Nephron progenitor cell (in vitro differentiated cells): ENCODE measurements at regions not wholly inside any gene's neighbourhood (a gene's known extent, or its start where the extent isn't known, plus 50 kb on each side); places are given as distances from the start of the nearest gene placed in this dataset.

Experiments used
- DNase-seq: peaks from one replicate; pipeline ENCODE4 v3.0.0; 2021
- H3K27ac Mint-ChIP-seq: 2 replicates; pipeline ENCODE4 v1.8.0; 2021; ENCODE audit warnings: mild to moderate bottlenecking, moderate library complexity, mixed read lengths
- H3K27me3 Mint-ChIP-seq: 2 replicates; pipeline ENCODE4 v1.8.0; 2021; ENCODE audit warnings: mild to moderate bottlenecking, low read depth, mixed read lengths; ENCODE audit not compliant: poor library complexity
- H3K36me3 Mint-ChIP-seq: 2 replicates; pipeline ENCODE4 v1.8.0; 2021; ENCODE audit warnings: low read depth, mixed read lengths
- H3K4me1 Mint-ChIP-seq: 2 replicates; pipeline ENCODE4 v1.8.0; 2021; ENCODE audit warnings: mixed read lengths
- H3K4me3 Mint-ChIP-seq: 2 replicates; pipeline ENCODE4 v1.8.0; 2021; ENCODE audit warnings: mild to moderate bottlenecking, moderate library complexity, mixed read lengths
- H3K9me3 Mint-ChIP-seq: 2 replicates; pipeline ENCODE4 v1.8.0; 2021; ENCODE audit warnings: mild to moderate bottlenecking, moderate library complexity, mixed read lengths
- TF ChIP-seq, protein P1 (sequence below): fragments of 200-600 bp; sonication (generic); IDR thresholded peaks from 2 replicates; pipeline ENCODE4 v1.5.0; 2021; ENCODE audit warnings: antibody characterized with exemption

- Mint-ChIP-seq H3K36me3 (no peaks in the 10 kb centered on the region), H3K4me1 (peaks cover 25% of the 10 kb centered on the region), H3K27ac (no peak overlapping the region), H3K9me3 (no peaks in the 10 kb centered on the region), H3K4me3 (no peak overlapping the region), H3K27me3 (peaks cover 22% of the 10 kb centered on the region)
- TF ChIP-seq, protein P1, sequence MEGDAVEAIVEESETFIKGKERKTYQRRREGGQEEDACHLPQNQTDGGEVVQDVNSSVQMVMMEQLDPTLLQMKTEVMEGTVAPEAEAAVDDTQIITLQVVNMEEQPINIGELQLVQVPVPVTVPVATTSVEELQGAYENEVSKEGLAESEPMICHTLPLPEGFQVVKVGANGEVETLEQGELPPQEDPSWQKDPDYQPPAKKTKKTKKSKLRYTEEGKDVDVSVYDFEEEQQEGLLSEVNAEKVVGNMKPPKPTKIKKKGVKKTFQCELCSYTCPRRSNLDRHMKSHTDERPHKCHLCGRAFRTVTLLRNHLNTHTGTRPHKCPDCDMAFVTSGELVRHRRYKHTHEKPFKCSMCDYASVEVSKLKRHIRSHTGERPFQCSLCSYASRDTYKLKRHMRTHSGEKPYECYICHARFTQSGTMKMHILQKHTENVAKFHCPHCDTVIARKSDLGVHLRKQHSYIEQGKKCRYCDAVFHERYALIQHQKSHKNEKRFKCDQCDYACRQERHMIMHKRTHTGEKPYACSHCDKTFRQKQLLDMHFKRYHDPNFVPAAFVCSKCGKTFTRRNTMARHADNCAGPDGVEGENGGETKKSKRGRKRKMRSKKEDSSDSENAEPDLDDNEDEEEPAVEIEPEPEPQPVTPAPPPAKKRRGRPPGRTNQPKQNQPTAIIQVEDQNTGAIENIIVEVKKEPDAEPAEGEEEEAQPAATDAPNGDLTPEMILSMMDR: no peak
- no peak for DNase-seq
These were observed 72.6 kb upstream of the ZMIZ1 start for GRCh38 chr10:78995987-78996791.

GRCh38 chr10:78996792-78997129 is 72.0 kb upstream of the ZMIZ1 start:
- peaks cover 23% of the 10 kb centered on the region for H3K27me3 Mint-ChIP-seq
- no peak for DNase-seq
- H3K4me3 Mint-ChIP-seq: no peak overlapping the region
- H3K4me1 Mint-ChIP-seq: peaks cover 25% of the 10 kb centered on the region
- no peaks in the 10 kb centered on the region for H3K9me3 Mint-ChIP-seq
- no peak overlapping the region for H3K27ac Mint-ChIP-seq
- H3K36me3 Mint-ChIP-seq: no peaks in the 10 kb centered on the region
- TF ChIP-seq, protein P1: no peak

DNA sequence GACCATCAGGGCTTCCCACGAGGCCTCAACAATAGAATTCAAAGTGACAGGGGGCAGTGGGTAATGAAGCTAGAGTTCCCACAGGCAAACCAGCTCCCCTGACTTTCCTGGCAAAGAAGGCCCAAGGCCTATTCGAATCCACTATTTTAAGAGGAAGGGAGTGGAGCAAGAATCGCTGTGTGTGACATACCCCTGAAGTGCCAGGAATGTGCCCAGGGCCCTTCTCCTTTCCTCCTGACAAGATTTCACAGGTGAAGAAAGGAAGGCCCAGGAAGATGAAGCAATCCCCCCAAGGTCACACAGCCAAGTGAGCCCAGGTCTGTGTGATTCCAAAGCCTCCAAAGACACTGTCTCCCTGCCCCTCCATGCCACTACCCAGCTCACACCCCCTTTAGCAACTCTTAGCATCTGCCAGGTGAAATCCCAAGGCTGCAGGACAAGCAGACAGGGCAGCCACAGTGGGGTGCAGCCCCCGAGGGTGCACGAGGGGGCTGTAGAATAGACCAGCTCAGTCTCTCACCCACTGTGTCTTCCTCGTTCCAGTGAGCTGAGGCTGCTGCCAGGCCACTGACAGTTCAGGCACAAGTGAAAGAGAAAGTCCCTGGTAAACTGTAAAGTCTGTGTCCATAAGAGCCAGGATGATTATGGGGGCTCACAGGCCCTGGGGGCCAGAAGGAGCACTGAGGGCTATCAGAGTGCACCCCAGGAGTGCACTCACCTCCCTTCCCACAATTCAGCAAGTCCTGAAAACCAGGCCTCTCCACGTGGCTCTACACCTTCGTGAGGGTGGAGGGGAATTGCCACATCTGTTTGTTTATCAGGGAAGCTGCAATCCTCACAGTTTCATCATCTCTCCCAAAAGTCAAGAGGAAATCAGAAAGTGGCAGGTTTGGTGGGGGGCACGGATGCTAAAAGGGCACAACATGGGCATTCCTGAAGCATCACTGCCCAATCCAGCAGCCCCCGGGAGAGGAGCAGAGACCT is 70.8 kb upstream of the ZMIZ1 start:
- TF ChIP-seq, protein P1: no peak
- no peak overlapping the region for H3K4me3 Mint-ChIP-seq
- no peak for DNase-seq
- peaks cover 18% of the 10 kb centered on the region for H3K4me1 Mint-ChIP-seq
- H3K36me3 Mint-ChIP-seq: no peaks in the 10 kb centered on the region
- H3K9me3 Mint-ChIP-seq: no peaks in the 10 kb centered on the region
- no peak overlapping the region for H3K27ac Mint-ChIP-seq
- peaks cover 21% of the 10 kb centered on the region for H3K27me3 Mint-ChIP-seq

- TF ChIP-seq, protein P1: no peak
- DNase-seq: no peak
- H3K4me3 Mint-ChIP-seq: no peak overlapping the region
- no peaks in the 10 kb centered on the region for H3K9me3 Mint-ChIP-seq
- H3K36me3 Mint-ChIP-seq: no peaks in the 10 kb centered on the region
- peaks cover 15% of the 10 kb centered on the region for H3K27me3 Mint-ChIP-seq
- H3K27ac Mint-ChIP-seq: no peak overlapping the region
- H3K4me1 Mint-ChIP-seq: peaks cover 37% of the 10 kb centered on the region
These were observed 67.5 kb upstream of the ZMIZ1 start for GRCh38 chr10:79001082-79001885.

GRCh38 chr10:79002336-79002735 is 66.4 kb upstream of the ZMIZ1 start:
- H3K27me3 Mint-ChIP-seq: peaks cover 15% of the 10 kb centered on the region
- TF ChIP-seq, protein P1: no peak
- no peaks in the 10 kb centered on the region for H3K9me3 Mint-ChIP-seq
- no peak for DNase-seq
- no peak overlapping the region for H3K4me3 Mint-ChIP-seq
- no peak overlapping the region for H3K27ac Mint-ChIP-seq
- no peaks in the 10 kb centered on the region for H3K36me3 Mint-ChIP-seq
- peaks cover 42% of the 10 kb centered on the region for H3K4me1 Mint-ChIP-seq
